CD4-positive, alpha-beta T cell treated with Interleukin-4 for 4 hours (primary cell): ENCODE measurements at regions not wholly inside any gene's neighbourhood (a gene's known extent, or its start where the extent isn't known, plus 50 kb on each side); places are given as distances from the start of the nearest gene placed in this dataset.

Experiments used
- DNase-seq: peaks from one replicate; pipeline ENCODE4 v3.0.0-alpha.2; 2020

- DNase-seq: no peak
Measured at GRCh38 chr2:82839036-82839435, 1620.0 kb downstream of the SUCLG1 start.

GRCh38 chr2:82837588-82838304 lies 1621.3 kb downstream of the SUCLG1 start:
- no peak for DNase-seq

GRCh38 chr2:82834893-82835292 lies 1624.2 kb downstream of the SUCLG1 start:
- no peak for DNase-seq

GRCh38 chr2:82827426-82827825 lies 1631.7 kb downstream of the SUCLG1 start:
- no peak for DNase-seq

GRCh38 chr2:82826437-82826836 lies 1632.6 kb downstream of the SUCLG1 start:
- DNase-seq: no peak

- DNase-seq: no peak
Measured at GRCh38 chr2:82825410-82826090, 1633.5 kb downstream of the SUCLG1 start.

- no peak for DNase-seq
Measured at GRCh38 chr2:82823892-82824291, 1635.2 kb downstream of the SUCLG1 start.

GRCh38 chr2:82819951-82820350 lies 1639.1 kb downstream of the SUCLG1 start:
- no peak for DNase-seq

- DNase-seq: no peak
Measured at GRCh38 chr2:82814146-82814545, 1644.9 kb downstream of the SUCLG1 start.

GRCh38 chr2:82811946-82812345 lies 1647.1 kb downstream of the SUCLG1 start:
- no peak for DNase-seq

GRCh38 chr2:82803307-82803706 lies 1655.8 kb downstream of the SUCLG1 start:
- DNase-seq: no peak

- no peak for DNase-seq
Measured at GRCh38 chr2:82797469-82797868, 1661.6 kb downstream of the SUCLG1 start.

GRCh38 chr2:82796132-82796531 lies 1662.9 kb downstream of the SUCLG1 start:
- no peak for DNase-seq

- DNase-seq: no peak
Measured at GRCh38 chr2:82795446-82795845, 1663.6 kb downstream of the SUCLG1 start.

GRCh38 chr2:82793711-82794435 lies 1665.2 kb downstream of the SUCLG1 start:
- no peak for DNase-seq

GRCh38 chr2:82792316-82792715 lies 1666.8 kb downstream of the SUCLG1 start:
- DNase-seq: no peak

GRCh38 chr2:82790206-82791021 lies 1668.7 kb downstream of the SUCLG1 start:
- DNase-seq: no peak

GRCh38 chr2:82789851-82790205 lies 1669.3 kb downstream of the SUCLG1 start:
- DNase-seq: no peak

- DNase-seq: no peak
Measured at GRCh38 chr2:82781176-82781915, 1677.7 kb downstream of the SUCLG1 start.

- no peak for DNase-seq
Measured at GRCh38 chr2:82780050-82780449, 1679.0 kb downstream of the SUCLG1 start.

GRCh38 chr2:82752396-82752795 lies 1706.7 kb downstream of the SUCLG1 start:
- DNase-seq: no peak

GRCh38 chr2:82748653-82749052 lies 1710.4 kb downstream of the SUCLG1 start:
- DNase-seq: no peak
